VCaP (cell line): ENCODE measurements at regions not wholly inside any gene's neighbourhood (a gene's known extent, or its start where the extent isn't known, plus 50 kb on each side); places are given as distances from the start of the nearest gene placed in this dataset.

Experiments used
- H3K27ac ChIP-seq: fragments of 450-650 bp; 2 replicates; pipeline ENCODE4 v1.5.1; 2017
- CTCF ChIP-seq: fragments of 450-650 bp; conservative IDR thresholded peaks from 2 replicates; pipeline ENCODE4 v1.5.1; 2017; ENCODE audit warnings: mild to moderate bottlenecking, moderate library complexity

- TF ChIP-seq CTCF: no peak
- no peak overlapping the region for H3K27ac ChIP-seq
Measured at GRCh38 chr3:62955126-62955525, 79.9 kb upstream of the CADPS start.

GRCh38 chr3:62956411-62956810 lies 81.2 kb upstream of the CADPS start:
- no peak overlapping the region for H3K27ac ChIP-seq
- no peak for TF ChIP-seq CTCF

GRCh38 chr3:62961874-62962556 lies 86.8 kb upstream of the CADPS start:
- no peak for TF ChIP-seq CTCF
- H3K27ac ChIP-seq: no peak overlapping the region

- no peak overlapping the region for H3K27ac ChIP-seq
- TF ChIP-seq CTCF: no peak
Measured at GRCh38 chr3:62962714-62963113, 87.5 kb upstream of the CADPS start.

- TF ChIP-seq CTCF: no peak
- H3K27ac ChIP-seq: no peak overlapping the region
Measured at GRCh38 chr3:62965311-62965710, 90.1 kb upstream of the CADPS start.

GRCh38 chr3:62968128-62968527 lies 92.9 kb upstream of the CADPS start:
- no peak for TF ChIP-seq CTCF
- no peak overlapping the region for H3K27ac ChIP-seq

GRCh38 chr3:62970648-62971047 lies 95.4 kb upstream of the CADPS start:
- no peak for TF ChIP-seq CTCF
- H3K27ac ChIP-seq: no peak overlapping the region
